Calu3 (cell line): ENCODE measurements at regions not wholly inside any gene's neighbourhood (a gene's known extent, or its start where the extent isn't known, plus 50 kb on each side); places are given as distances from the start of the nearest gene placed in this dataset.
"Not testable (repeated sequence)": the region's sequence is repeated elsewhere in the genome, so short reads cannot be mapped to it uniquely, and the experiment has no call there.

Experiments
- BruUV-seq: library from RNA; stranded (reverse); fragments of 400-500 nt; replicated peaks from 2 replicates; lab custom pipeline; 2021; lab: Mats Ljungman, UMichigan
- CTCF ChIA-PET: fragments of 300-600 bp; sonication (Branson Sonifier 250); formaldehyde crosslinking; loops from one replicate; lab custom pipeline; 2022; ENCODE audit warnings: antibody characterized with exemption; lab: Charles Lee
- DNase-seq: peaks from one replicate; pipeline ENCODE4 v3.0.0; 2022
- H3K27ac Mint-ChIP-seq: one replicate; pipeline ENCODE4 v1.8.0; 2022; ENCODE audit warnings: mixed read lengths; ENCODE audit not compliant: unreplicated experiment
- H3K27me3 Mint-ChIP-seq: one replicate; pipeline ENCODE4 v1.8.0; 2022; ENCODE audit warnings: mixed read lengths; ENCODE audit not compliant: unreplicated experiment
- H3K36me3 Mint-ChIP-seq: one replicate; pipeline ENCODE4 v1.8.0; 2022; ENCODE audit warnings: mild to moderate bottlenecking, moderate library complexity, mixed read lengths; ENCODE audit not compliant: insufficient read depth, unreplicated experiment
- H3K4me1 Mint-ChIP-seq: one replicate; pipeline ENCODE4 v1.8.0; 2022; ENCODE audit warnings: mild to moderate bottlenecking, low read depth, mixed read lengths; ENCODE audit not compliant: unreplicated experiment
- H3K4me3 Mint-ChIP-seq: one replicate; pipeline ENCODE4 v1.8.0; 2022; ENCODE audit warnings: mild to moderate bottlenecking, low read depth, moderate library complexity, mixed read lengths; ENCODE audit not compliant: unreplicated experiment
- H3K9me3 Mint-ChIP-seq: one replicate; pipeline ENCODE4 v1.8.0; 2022; ENCODE audit warnings: low read depth, mixed read lengths; ENCODE audit not compliant: unreplicated experiment
- intact Hi-C: fragments of 100-400 bp; cut with micrococcal nuclease; formaldehyde crosslinking; loops from one replicate; pipeline ENCODE4 v1.10.0; 2022; ENCODE audit not compliant: unreplicated experiment

GRCh38 chr2:131830242-131830945 lies 302.7 kb downstream of the CCDC74A start:
- H3K4me1 Mint-ChIP-seq, DNase-seq, CTCF ChIA-PET, intact Hi-C loops, H3K9me3 Mint-ChIP-seq, H3K27me3 Mint-ChIP-seq, H3K36me3 Mint-ChIP-seq, H3K4me3 Mint-ChIP-seq, H3K27ac Mint-ChIP-seq, BruUV-seq: not testable (repeated sequence)

- H3K27ac Mint-ChIP-seq, BruUV-seq, DNase-seq, H3K9me3 Mint-ChIP-seq, H3K4me1 Mint-ChIP-seq, H3K36me3 Mint-ChIP-seq, H3K27me3 Mint-ChIP-seq, intact Hi-C loops, H3K4me3 Mint-ChIP-seq: not testable (repeated sequence)
- CTCF ChIA-PET = interaction anchor here (0.7 kb wide), 1 partner anchor 49 kb away, joined by 3 read pairs; no protein-coding TSS in a partner anchor
Observed at GRCh38 chr2:131830946-131831310, 303.2 kb downstream of the CCDC74A start.

GRCh38 chr2:131831450-131832208 lies 303.9 kb downstream of the CCDC74A start:
- BruUV-seq, DNase-seq, intact Hi-C loops, H3K4me1 Mint-ChIP-seq, H3K27me3 Mint-ChIP-seq, H3K4me3 Mint-ChIP-seq, H3K36me3 Mint-ChIP-seq, H3K9me3 Mint-ChIP-seq, H3K27ac Mint-ChIP-seq: not testable (repeated sequence)
- CTCF ChIA-PET = interaction anchor here (0.7 kb wide), 1 partner anchor 50 kb away, joined by 3 read pairs; no protein-coding TSS in a partner anchor

GRCh38 chr2:131832209-131832780 lies 304.6 kb downstream of the CCDC74A start:
- CTCF ChIA-PET, H3K4me3 Mint-ChIP-seq, H3K27me3 Mint-ChIP-seq, DNase-seq, intact Hi-C loops, H3K9me3 Mint-ChIP-seq, H3K4me1 Mint-ChIP-seq, H3K36me3 Mint-ChIP-seq, BruUV-seq, H3K27ac Mint-ChIP-seq: not testable (repeated sequence)

- DNase-seq, H3K36me3 Mint-ChIP-seq, intact Hi-C loops, BruUV-seq, H3K9me3 Mint-ChIP-seq, H3K27ac Mint-ChIP-seq, H3K4me1 Mint-ChIP-seq, H3K4me3 Mint-ChIP-seq, CTCF ChIA-PET: not testable (repeated sequence)
- peaks cover 14% of the 10 kb centered on the region for H3K27me3 Mint-ChIP-seq
Observed at GRCh38 chr2:131832917-131833316, 305.2 kb downstream of the CCDC74A start.

- H3K4me1 Mint-ChIP-seq, H3K36me3 Mint-ChIP-seq, H3K27ac Mint-ChIP-seq, DNase-seq, H3K9me3 Mint-ChIP-seq, intact Hi-C loops, CTCF ChIA-PET, BruUV-seq, H3K4me3 Mint-ChIP-seq: not testable (repeated sequence)
- peaks cover 20% of the 10 kb centered on the region for H3K27me3 Mint-ChIP-seq
Observed at GRCh38 chr2:131833367-131834202, 305.9 kb downstream of the CCDC74A start.

GRCh38 chr2:131834203-131835020 lies 306.7 kb downstream of the CCDC74A start:
- H3K4me1 Mint-ChIP-seq, intact Hi-C loops, DNase-seq, H3K4me3 Mint-ChIP-seq, CTCF ChIA-PET, BruUV-seq, H3K36me3 Mint-ChIP-seq, H3K27ac Mint-ChIP-seq, H3K9me3 Mint-ChIP-seq: not testable (repeated sequence)
- H3K27me3 Mint-ChIP-seq = peaks cover 21% of the 10 kb centered on the region

GRCh38 chr2:131835022-131835421 lies 307.3 kb downstream of the CCDC74A start:
- CTCF ChIA-PET, H3K9me3 Mint-ChIP-seq, H3K36me3 Mint-ChIP-seq, BruUV-seq, DNase-seq, intact Hi-C loops, H3K4me1 Mint-ChIP-seq, H3K4me3 Mint-ChIP-seq, H3K27ac Mint-ChIP-seq: not testable (repeated sequence)
- peaks cover 21% of the 10 kb centered on the region for H3K27me3 Mint-ChIP-seq
